ENCODE measurements at regions not wholly inside any gene's neighbourhood (a gene's known extent, or its start where the extent isn't known, plus 50 kb on each side); places are given as distances from the start of the nearest gene placed in this dataset.

GRCh38 chr4:20612313-20612712, 87.9 kb upstream of the PACRGL start:
- DNase-seq: no peak

GRCh38 chr4:20614816-20615215, 85.4 kb upstream of the PACRGL start:
- no peak for DNase-seq

- DNase-seq: no peak
Measured at GRCh38 chr4:20615486-20616260, 84.6 kb upstream of the PACRGL start.

- no peak for DNase-seq
Measured at GRCh38 chr4:20616313-20616712, 83.9 kb upstream of the PACRGL start.

GRCh38 chr4:20616848-20617247, 83.4 kb upstream of the PACRGL start:
- no peak for DNase-seq

GRCh38 chr4:20617678-20618396, 82.4 kb upstream of the PACRGL start:
- DNase-seq: no peak

GRCh38 chr4:20618731-20619130, 81.5 kb upstream of the PACRGL start:
- no peak for DNase-seq

- DNase-seq: no peak
Measured at GRCh38 chr4:20621476-20621875, 78.8 kb upstream of the PACRGL start.

- DNase-seq: no peak
Measured at GRCh38 chr4:20622701-20623100, 77.6 kb upstream of the PACRGL start.

- no peak for DNase-seq
Measured at GRCh38 chr4:20623939-20624338, 76.3 kb upstream of the PACRGL start.

- no peak for DNase-seq
Measured at GRCh38 chr4:20624793-20625374, 75.4 kb upstream of the PACRGL start.

- no peak for DNase-seq
Measured at GRCh38 chr4:20625426-20625825, 74.8 kb upstream of the PACRGL start.

GRCh38 chr4:20626326-20627005, 73.8 kb upstream of the PACRGL start:
- no peak for DNase-seq

GRCh38 chr4:20627866-20628265, 72.4 kb upstream of the PACRGL start:
- no peak for DNase-seq

GRCh38 chr4:20629186-20630106, 70.8 kb upstream of the PACRGL start:
- DNase-seq: no peak

- no peak for DNase-seq
Measured at GRCh38 chr4:20638825-20639224, 61.4 kb upstream of the PACRGL start.

- no peak for DNase-seq
Measured at GRCh38 chr4:20639346-20639745, 60.9 kb upstream of the PACRGL start.

GRCh38 chr4:20640989-20641388, 59.3 kb upstream of the PACRGL start:
- DNase-seq: no peak

- no peak for DNase-seq
Measured at GRCh38 chr4:20641976-20642375, 58.3 kb upstream of the PACRGL start.

- no peak for DNase-seq
Measured at GRCh38 chr4:20643631-20644030, 56.6 kb upstream of the PACRGL start.

- DNase-seq: no peak
Measured at GRCh38 chr4:20645236-20645635, 55.0 kb upstream of the PACRGL start.

- DNase-seq: no peak
Measured at GRCh38 chr4:20646287-20646686, 54.0 kb upstream of the PACRGL start.

Data from stimulated activated CD4-positive, alpha-beta T cell treated with anti-CD3 and anti-CD28 coated beads, Interleukin-1b, Interleukin-23, amount 100 ng/mL, for 48 hours (primary cell).